DMS 273 (cell line): ENCODE measurements at regions not wholly inside any gene's neighbourhood (a gene's known extent, or its start where the extent isn't known, plus 50 kb on each side); places are given as distances from the start of the nearest gene placed in this dataset.
"Not testable (repeated sequence)": the region's sequence is repeated elsewhere in the genome, so short reads cannot be mapped to it uniquely, and the experiment has no call there.

Source experiments
- DNase-seq: peaks from one replicate; lab custom pipeline; 2025; ENCODE audit not compliant: unreplicated experiment; lab: John Stamatoyannopoulos, UW

DNA sequence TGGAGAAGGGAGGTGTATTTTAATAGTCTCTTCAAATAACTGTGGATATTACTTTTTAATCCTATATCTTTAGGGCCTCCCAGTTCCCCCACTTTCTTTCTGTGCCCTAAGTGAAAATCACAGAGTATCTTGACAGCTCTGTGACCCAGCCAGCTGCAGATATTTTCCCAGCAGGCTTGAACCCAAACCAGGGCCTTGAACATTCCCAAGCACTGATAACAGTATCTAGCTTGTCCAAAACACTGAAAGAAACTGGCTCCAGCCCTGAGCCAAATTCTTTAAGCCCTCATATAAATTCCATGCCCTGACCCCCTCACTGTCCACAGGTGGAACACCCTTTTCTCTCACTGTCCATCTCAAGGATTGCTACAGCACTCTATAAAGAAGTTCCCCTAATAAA, 388.1 kb upstream of the CHAC2 start:
- DNase-seq = no peak

GRCh38 chr2:53378791-53379190, 388.8 kb upstream of the CHAC2 start:
- no peak for DNase-seq

DNA sequence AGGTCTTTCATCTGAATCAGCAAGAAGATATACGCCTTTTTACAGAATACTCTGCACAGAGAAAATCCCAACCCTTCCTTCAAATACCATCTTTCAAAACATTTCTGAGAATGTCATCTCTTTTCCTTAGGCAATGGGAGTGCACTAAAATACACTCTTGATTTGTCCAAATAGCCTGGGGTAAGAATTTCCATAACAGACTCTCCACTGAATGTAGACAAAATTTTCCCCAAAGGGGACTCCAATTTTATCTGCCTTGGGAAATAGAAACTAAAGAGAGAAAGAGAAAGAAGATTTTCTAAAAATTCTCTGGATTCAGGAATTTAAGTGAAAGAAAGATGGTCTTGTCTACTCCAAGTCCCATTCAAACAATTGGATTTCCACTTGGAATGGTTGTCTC, 394.5 kb upstream of the CHAC2 start:
- no peak for DNase-seq

DNA sequence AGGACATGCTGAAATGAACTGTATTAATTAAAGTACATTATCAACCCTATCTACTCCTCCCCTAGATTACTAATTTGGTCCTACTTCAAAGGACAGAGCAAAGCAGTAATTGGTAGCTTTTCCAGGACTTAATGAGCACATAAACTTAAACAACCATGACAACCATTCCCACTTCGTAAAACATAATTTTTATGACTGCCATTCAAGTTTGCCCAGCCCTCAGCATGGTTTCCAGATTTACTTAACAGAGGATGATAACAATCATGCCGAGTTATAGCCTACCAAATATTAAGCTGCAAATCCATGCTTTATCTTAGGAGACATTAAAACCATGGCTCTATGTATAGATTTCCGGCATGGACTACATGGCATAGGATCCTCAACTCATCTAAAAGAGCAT, 401.1 kb upstream of the CHAC2 start:
- DNase-seq = no peak

GRCh38 chr2:53362934-53363333, 404.7 kb upstream of the CHAC2 start:
- DNase-seq = no peak

- DNase-seq = peak; percentile 8
Observed at GRCh38 chr2:53356291-53356905, 411.2 kb upstream of the CHAC2 start.

GRCh38 chr2:53353135-53354114, 414.2 kb upstream of the CHAC2 start:
- DNase-seq = peak; percentile 76

- no peak for DNase-seq
Observed at GRCh38 chr2:53347269-53347668, 420.3 kb upstream of the CHAC2 start.

DNA sequence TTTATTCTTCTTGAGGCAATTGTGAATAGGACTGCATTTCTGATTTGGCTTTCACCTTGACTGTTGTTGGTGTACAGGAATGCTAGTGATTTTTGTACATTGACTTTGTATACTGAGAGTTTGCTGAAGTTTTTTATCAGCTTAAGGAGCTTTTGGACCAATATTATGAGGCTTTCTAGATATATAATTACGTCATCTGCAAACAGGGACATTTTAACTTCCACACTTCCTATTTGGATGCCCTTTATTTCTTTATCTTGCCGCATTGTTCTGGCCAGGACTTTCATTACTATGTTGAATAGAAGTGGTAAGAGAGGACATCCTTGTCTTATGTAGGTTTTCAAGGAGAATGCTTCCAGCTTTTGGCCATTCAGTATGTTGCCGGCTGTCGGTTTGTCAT, 425.4 kb upstream of the CHAC2 start:
- DNase-seq = no peak

- DNase-seq = peak; percentile 63
Observed at GRCh38 chr2:53334610-53335009, 433.0 kb upstream of the CHAC2 start.

DNA sequence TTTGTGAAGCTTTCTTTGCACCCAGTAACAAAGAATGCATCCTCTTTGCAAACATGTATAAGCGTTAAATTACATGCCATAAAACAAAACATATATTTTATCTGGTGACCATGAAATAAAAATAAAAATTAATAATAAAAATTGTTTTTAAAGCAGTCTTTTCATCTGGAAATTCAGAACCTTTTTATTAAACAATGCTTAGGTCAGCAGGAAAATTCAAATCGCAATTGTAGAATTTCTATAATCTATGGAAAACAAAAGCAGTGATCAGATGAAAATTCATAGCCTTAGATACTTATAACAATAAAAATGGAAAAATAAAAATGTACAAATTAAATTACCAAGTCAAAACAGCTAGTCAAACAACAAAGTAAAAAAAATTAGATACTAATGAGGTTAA, 435.9 kb upstream of the CHAC2 start:
- DNase-seq = no peak

GRCh38 chr2:53317861-53318260, 449.7 kb upstream of the CHAC2 start:
- DNase-seq = no peak

DNA sequence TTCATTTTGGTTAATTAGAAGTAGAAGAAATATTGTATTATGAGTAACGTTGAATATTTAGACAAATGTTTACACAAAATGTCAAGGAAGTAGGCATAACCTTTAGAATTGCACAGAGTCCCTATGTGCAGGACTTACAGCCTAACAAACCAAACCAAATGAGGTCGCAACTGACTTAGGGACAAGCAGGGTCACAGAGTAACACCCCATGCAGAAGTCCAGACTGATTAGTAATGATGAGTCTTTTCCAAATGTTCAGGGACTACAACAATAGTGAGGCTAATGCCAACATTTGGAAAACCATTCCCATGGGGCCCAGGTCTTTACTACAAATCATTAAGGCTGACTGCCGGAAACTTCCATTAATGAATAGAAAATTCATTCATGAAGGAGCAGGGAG, 452.5 kb upstream of the CHAC2 start:
- no peak for DNase-seq

- no peak for DNase-seq
Observed at GRCh38 chr2:53314718-53315117, 452.9 kb upstream of the CHAC2 start.

- not testable (repeated sequence) for DNase-seq
Observed at GRCh38 chr2:53313644-53314043, 454.0 kb upstream of the CHAC2 start.

- peak; percentile 39 for DNase-seq
Observed at GRCh38 chr2:53312721-53313120, 454.9 kb upstream of the CHAC2 start.

DNA sequence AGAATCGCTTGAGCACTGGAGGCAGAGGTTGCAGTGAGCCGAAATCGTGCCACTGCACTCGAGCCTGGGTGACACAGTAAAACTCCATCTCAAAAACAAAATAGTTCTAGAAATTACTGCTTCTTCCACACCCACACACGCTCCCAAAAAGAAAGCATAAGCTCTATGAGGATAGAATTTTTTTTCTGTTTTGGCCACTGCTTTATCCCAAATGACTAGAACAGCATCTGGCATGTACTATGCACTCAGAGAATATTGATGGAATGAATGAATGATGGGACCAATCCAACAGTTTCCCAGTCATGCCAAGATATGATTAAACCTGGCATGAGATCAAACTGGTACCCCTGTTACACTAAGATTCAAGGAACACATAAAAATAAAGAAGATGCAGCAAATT, 455.4 kb upstream of the CHAC2 start:
- DNase-seq = peak; percentile 39

- no peak for DNase-seq
Observed at GRCh38 chr2:53303012-53303578, 464.5 kb upstream of the CHAC2 start.

DNA sequence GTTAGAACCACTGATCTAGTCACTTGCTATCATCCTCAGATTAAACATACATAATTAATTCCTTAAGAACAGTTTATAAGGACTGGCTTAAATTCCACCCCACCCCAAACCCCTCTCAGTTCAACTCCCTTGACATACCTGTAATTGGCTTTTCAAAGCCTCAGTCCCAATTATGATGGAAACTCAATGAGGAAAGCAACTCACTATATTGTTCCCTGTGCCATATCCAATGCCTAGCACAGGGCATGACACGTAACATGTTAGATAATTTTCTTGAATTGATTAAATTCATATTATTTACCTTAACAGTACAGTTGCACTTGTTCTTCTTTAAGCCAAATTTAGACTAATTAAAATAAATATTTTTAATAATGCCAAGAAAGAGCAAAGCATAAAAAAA, 465.1 kb upstream of the CHAC2 start:
- no peak for DNase-seq

DNA sequence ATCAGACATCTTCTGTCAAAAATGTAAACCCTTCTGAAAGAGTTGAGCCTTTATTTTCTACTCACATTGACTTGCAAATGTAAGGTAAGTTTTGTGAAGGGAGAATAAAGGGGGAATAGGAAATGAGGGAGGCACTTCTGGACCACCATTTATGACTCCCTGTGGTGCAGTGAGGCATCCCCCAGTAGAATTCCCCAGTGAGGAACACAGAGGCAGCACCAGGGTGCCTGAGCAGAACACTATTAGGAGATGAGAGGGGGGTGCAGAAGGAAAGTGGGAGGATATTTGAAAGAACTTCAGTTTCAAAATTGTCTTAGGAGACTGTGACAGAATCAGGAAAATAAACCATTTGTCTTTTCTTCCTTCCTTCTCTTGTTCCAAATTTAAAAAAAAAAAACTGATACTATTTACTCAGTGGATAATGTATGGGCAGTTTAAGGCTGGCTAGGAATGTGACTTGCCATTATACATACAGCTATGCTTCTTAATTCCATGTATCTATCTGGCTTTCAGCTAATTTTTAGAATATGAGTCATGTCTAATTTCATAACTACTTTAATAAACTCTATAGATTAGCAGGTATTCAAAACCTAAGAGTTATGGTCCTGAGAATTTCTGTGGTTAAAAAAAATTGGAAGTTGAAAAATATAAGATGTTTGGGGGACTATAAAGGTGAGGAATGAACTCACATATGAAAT, 478.1 kb upstream of the CHAC2 start:
- DNase-seq = no peak

- DNase-seq = no peak
Observed at GRCh38 chr2:53286345-53286744, 481.3 kb upstream of the CHAC2 start.
